ENCODE measurements at regions not wholly inside any gene's neighbourhood (a gene's known extent, or its start where the extent isn't known, plus 50 kb on each side); places are given as distances from the start of the nearest gene placed in this dataset.

DNA sequence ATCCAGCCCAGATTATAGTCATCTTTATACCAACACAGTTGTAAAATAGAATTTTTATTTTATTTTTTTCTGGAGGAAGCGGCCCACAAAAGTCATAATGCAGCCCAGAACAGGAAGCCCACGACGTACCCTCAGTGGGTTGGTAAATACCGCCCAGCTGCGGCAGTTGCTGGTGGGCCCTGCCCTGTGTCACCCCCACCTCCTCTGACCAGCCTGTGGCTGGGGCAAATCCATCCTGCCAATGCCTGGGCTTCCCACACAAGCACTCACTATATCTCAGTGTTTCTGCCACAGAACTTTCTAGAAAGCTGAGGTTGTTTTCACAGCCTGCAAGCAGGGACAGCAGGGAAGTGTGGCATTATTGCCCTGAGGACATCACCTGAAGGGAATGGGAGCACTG lies 171.4 kb upstream of the GSC start:
- no peak overlapping the region for H3K27ac ChIP-seq (ENCODE audit: insufficient read depth, low read length, poor library complexity, severe bottlenecking)
- H3K4me1 ChIP-seq (ENCODE audit: control insufficient read depth, insufficient read depth, low read length, poor library complexity, severe bottlenecking), result no peaks in the 10 kb centered on the region
- no peak overlapping the region for H3K4me3 ChIP-seq (ENCODE audit: insufficient read depth, low read depth, low read length, poor library complexity, severe bottlenecking)
- H3K9me3 ChIP-seq (ENCODE audit: control insufficient read depth, low read length), result no peaks in the 10 kb centered on the region
- no peak for DNase-seq
- H3K27me3 ChIP-seq (replicated peaks; ENCODE audit: control insufficient read depth, insufficient read depth, low read length, poor library complexity, severe bottlenecking), result no peaks in the 10 kb centered on the region
- no peaks in the 10 kb centered on the region for H3K36me3 ChIP-seq (ENCODE audit: control insufficient read depth, insufficient read depth, low read length)

GRCh38 chr14:94940263-94940993 lies 170.5 kb upstream of the GSC start:
- Histone ChIP-seq H3K4me1 (ENCODE audit: control insufficient read depth, insufficient read depth, low read length, poor library complexity, severe bottlenecking) (no peaks in the 10 kb centered on the region), H3K27ac (ENCODE audit: insufficient read depth, low read length, poor library complexity, severe bottlenecking) (no peak overlapping the region)

GRCh38 chr14:94938016-94938415 lies 168.1 kb upstream of the GSC start:
- Histone ChIP-seq H3K9me3 (ENCODE audit: control insufficient read depth, low read length) (no peaks in the 10 kb centered on the region), H3K36me3 (ENCODE audit: control insufficient read depth, insufficient read depth, low read length) (no peaks in the 10 kb centered on the region), H3K27ac (ENCODE audit: insufficient read depth, low read length, poor library complexity, severe bottlenecking) (no peak overlapping the region), H3K4me1 (ENCODE audit: control insufficient read depth, insufficient read depth, low read length, poor library complexity, severe bottlenecking) (no peaks in the 10 kb centered on the region), H3K27me3 (replicated peaks; ENCODE audit: control insufficient read depth, insufficient read depth, low read length, poor library complexity, severe bottlenecking) (no peaks in the 10 kb centered on the region), H3K4me3 (ENCODE audit: insufficient read depth, low read depth, low read length, poor library complexity, severe bottlenecking) (no peak overlapping the region)
- DNase-seq, result no peak

More at GRCh38 chr14:94940263-94940993, 170.5 kb upstream of the GSC start:
- H3K9me3 ChIP-seq (ENCODE audit: control insufficient read depth, low read length), result no peaks in the 10 kb centered on the region
- H3K4me3 ChIP-seq (ENCODE audit: insufficient read depth, low read depth, low read length, poor library complexity, severe bottlenecking), result no peak overlapping the region
- no peaks in the 10 kb centered on the region for H3K36me3 ChIP-seq (ENCODE audit: control insufficient read depth, insufficient read depth, low read length)
- H3K27me3 ChIP-seq (replicated peaks; ENCODE audit: control insufficient read depth, insufficient read depth, low read length, poor library complexity, severe bottlenecking), result no peaks in the 10 kb centered on the region
- no peak for DNase-seq

DNA sequence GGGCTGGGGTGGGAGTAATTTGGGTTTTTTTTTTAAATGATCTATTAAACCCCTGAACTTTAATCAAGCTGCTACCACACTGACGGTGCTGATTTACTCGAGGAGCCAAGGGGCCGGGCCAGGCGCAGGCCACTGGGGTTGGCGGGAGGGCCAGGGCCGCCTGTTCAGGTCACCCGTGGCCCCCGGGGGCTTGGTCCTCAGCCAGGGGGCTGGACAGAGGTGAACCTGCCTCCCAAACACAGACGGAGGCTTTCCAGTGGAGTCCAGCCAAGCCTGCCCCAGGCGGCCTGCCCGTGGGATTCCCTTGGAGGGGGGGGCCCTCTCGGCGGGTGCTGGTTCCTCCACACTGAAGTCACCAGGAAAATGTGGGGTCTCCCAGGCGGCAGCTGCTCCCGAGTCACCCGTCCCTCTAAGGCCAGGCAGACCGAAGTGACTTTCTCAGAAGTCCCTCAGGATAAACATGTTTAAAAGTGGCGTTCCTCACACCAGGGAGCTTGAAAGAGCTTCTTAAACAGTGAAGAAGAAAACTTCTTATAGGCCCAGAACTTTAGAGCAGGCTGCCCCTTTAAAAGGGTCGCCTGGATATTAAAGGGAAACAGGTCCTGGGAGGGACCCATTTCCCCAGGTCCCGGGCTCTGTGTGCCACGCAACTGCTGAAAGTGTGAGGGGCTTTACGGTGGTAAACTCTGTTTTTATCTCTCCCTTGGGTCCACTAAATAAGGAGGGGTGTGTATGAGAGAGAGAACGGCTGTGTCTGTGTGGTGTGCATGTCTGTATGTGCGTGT lies 167.2 kb upstream of the GSC start:
- Histone ChIP-seq H3K9me3 (ENCODE audit: control insufficient read depth, low read length) (no peaks in the 10 kb centered on the region), H3K27ac (ENCODE audit: insufficient read depth, low read length, poor library complexity, severe bottlenecking) (no peak overlapping the region), H3K27me3 (replicated peaks; ENCODE audit: control insufficient read depth, insufficient read depth, low read length, poor library complexity, severe bottlenecking) (no peaks in the 10 kb centered on the region), H3K4me1 (ENCODE audit: control insufficient read depth, insufficient read depth, low read length, poor library complexity, severe bottlenecking) (no peaks in the 10 kb centered on the region), H3K4me3 (ENCODE audit: insufficient read depth, low read depth, low read length, poor library complexity, severe bottlenecking) (no peak overlapping the region), H3K36me3 (ENCODE audit: control insufficient read depth, insufficient read depth, low read length) (no peaks in the 10 kb centered on the region)
- no peak for DNase-seq

DNA sequence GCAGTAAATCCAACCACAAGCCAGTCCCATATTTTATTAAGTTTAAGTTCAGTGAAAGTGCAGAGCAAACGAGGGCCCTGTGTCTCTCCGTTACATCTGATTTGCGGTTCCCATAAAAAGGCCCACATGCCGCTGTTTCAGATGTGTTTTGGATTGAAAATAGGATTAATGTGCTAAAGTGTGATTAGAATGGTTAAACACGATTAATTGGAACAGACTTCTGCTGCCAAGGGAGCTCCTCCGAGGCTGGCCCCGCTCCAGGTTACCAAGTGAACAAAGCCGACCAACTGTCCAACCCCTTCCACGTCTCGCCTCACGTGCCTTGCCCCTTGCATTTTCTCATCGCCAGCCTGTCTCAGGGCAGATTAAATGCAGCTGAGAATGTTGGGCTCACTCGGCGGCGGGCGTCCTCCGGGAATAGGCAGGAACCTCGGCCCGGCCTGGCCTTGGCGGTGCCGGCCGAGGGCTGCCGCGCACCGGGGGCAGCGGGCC lies 166.5 kb upstream of the GSC start:
- DNase-seq, result no peak
- no peak overlapping the region for H3K4me3 ChIP-seq (ENCODE audit: insufficient read depth, low read depth, low read length, poor library complexity, severe bottlenecking)
- no peaks in the 10 kb centered on the region for H3K36me3 ChIP-seq (ENCODE audit: control insufficient read depth, insufficient read depth, low read length)
- no peak overlapping the region for H3K27ac ChIP-seq (ENCODE audit: insufficient read depth, low read length, poor library complexity, severe bottlenecking)
- H3K27me3 ChIP-seq (replicated peaks; ENCODE audit: control insufficient read depth, insufficient read depth, low read length, poor library complexity, severe bottlenecking), result no peaks in the 10 kb centered on the region
- no peaks in the 10 kb centered on the region for H3K4me1 ChIP-seq (ENCODE audit: control insufficient read depth, insufficient read depth, low read length, poor library complexity, severe bottlenecking)
- H3K9me3 ChIP-seq (ENCODE audit: control insufficient read depth, low read length), result no peaks in the 10 kb centered on the region

DNA sequence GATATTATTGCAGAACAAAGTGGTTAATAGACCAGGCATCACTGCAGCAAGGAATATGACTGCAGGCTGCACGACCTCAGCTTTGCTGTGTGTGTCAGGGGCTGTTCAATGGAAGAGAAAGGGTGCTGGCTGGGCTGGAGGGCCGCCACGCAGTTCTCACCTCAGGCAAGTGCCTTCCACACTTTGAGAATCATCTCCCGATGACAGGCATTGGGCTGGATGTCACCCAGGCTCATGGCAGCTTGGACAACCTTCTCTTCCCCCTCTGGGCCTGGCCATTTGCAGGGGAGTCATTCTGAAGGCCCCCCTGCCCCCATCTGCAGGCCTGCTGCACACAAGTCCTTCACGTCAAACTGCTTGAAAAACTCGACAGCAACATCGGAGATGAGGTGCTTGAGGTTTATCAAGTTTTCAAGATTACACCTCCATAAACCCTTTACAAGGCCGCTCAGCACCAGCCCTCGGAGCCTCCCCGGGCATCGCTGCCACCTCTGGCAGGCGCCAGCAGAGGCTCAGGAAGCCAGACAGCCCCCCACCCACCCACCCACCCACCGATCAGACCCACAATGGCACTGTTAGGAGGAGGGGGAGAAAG lies 165.9 kb upstream of the GSC start:
- no peak for DNase-seq
- no peaks in the 10 kb centered on the region for H3K9me3 ChIP-seq (ENCODE audit: control insufficient read depth, low read length)
- H3K36me3 ChIP-seq (ENCODE audit: control insufficient read depth, insufficient read depth, low read length), result no peaks in the 10 kb centered on the region
- no peak overlapping the region for H3K27ac ChIP-seq (ENCODE audit: insufficient read depth, low read length, poor library complexity, severe bottlenecking)
- no peak overlapping the region for H3K4me3 ChIP-seq (ENCODE audit: insufficient read depth, low read depth, low read length, poor library complexity, severe bottlenecking)
- H3K4me1 ChIP-seq (ENCODE audit: control insufficient read depth, insufficient read depth, low read length, poor library complexity, severe bottlenecking), result no peaks in the 10 kb centered on the region
- H3K27me3 ChIP-seq (replicated peaks; ENCODE audit: control insufficient read depth, insufficient read depth, low read length, poor library complexity, severe bottlenecking), result no peaks in the 10 kb centered on the region

GRCh38 chr14:94934276-94934810 lies 164.4 kb upstream of the GSC start:
- Histone ChIP-seq H3K27me3 (replicated peaks; ENCODE audit: control insufficient read depth, insufficient read depth, low read length, poor library complexity, severe bottlenecking) (no peaks in the 10 kb centered on the region), H3K4me3 (ENCODE audit: insufficient read depth, low read depth, low read length, poor library complexity, severe bottlenecking) (no peak overlapping the region), H3K27ac (ENCODE audit: insufficient read depth, low read length, poor library complexity, severe bottlenecking) (no peak overlapping the region), H3K36me3 (ENCODE audit: control insufficient read depth, insufficient read depth, low read length) (no peaks in the 10 kb centered on the region), H3K4me1 (ENCODE audit: control insufficient read depth, insufficient read depth, low read length, poor library complexity, severe bottlenecking) (no peaks in the 10 kb centered on the region), H3K9me3 (ENCODE audit: control insufficient read depth, low read length) (no peaks in the 10 kb centered on the region)
- no peak for DNase-seq

DNA sequence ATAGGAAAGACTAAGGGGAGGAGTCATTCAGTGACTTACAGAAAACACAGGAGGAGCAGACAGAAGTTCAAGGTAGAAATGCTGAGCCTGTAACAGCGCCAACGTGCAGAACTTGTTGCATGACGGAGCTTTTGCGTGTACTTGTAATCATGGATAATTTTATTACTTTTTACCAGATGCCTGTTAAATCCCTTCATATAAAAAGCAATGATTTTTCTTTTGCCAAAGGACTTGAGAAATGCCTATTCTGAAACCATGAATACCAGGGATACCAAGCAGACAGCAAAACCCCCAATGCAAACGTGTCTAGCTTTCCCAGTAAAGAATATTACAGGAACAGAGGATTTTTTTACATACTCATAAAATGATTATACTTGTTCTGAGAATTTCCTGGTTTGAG lies 163.6 kb upstream of the GSC start:
- DNase-seq, result no peak
- H3K36me3 ChIP-seq (ENCODE audit: control insufficient read depth, insufficient read depth, low read length), result no peaks in the 10 kb centered on the region
- no peaks in the 10 kb centered on the region for H3K9me3 ChIP-seq (ENCODE audit: control insufficient read depth, low read length)
- no peaks in the 10 kb centered on the region for H3K27me3 ChIP-seq (replicated peaks; ENCODE audit: control insufficient read depth, insufficient read depth, low read length, poor library complexity, severe bottlenecking)
- H3K4me1 ChIP-seq (ENCODE audit: control insufficient read depth, insufficient read depth, low read length, poor library complexity, severe bottlenecking), result no peaks in the 10 kb centered on the region
- no peak overlapping the region for H3K27ac ChIP-seq (ENCODE audit: insufficient read depth, low read length, poor library complexity, severe bottlenecking)
- no peak overlapping the region for H3K4me3 ChIP-seq (ENCODE audit: insufficient read depth, low read depth, low read length, poor library complexity, severe bottlenecking)

- Histone ChIP-seq H3K4me1 (ENCODE audit: control insufficient read depth, insufficient read depth, low read length, poor library complexity, severe bottlenecking) (no peaks in the 10 kb centered on the region), H3K9me3 (ENCODE audit: control insufficient read depth, low read length) (no peaks in the 10 kb centered on the region), H3K27ac (ENCODE audit: insufficient read depth, low read length, poor library complexity, severe bottlenecking) (no peak overlapping the region), H3K27me3 (replicated peaks; ENCODE audit: control insufficient read depth, insufficient read depth, low read length, poor library complexity, severe bottlenecking) (no peaks in the 10 kb centered on the region), H3K36me3 (ENCODE audit: control insufficient read depth, insufficient read depth, low read length) (no peaks in the 10 kb centered on the region), H3K4me3 (ENCODE audit: insufficient read depth, low read depth, low read length, poor library complexity, severe bottlenecking) (no peak overlapping the region)
- DNase-seq, result no peak
Measured at GRCh38 chr14:94932589-94932988, 162.7 kb upstream of the GSC start.

GRCh38 chr14:94930690-94931089 lies 160.8 kb upstream of the GSC start:
- no peaks in the 10 kb centered on the region for H3K27me3 ChIP-seq (replicated peaks; ENCODE audit: control insufficient read depth, insufficient read depth, low read length, poor library complexity, severe bottlenecking)
- no peaks in the 10 kb centered on the region for H3K9me3 ChIP-seq (ENCODE audit: control insufficient read depth, low read length)
- no peak overlapping the region for H3K4me3 ChIP-seq (ENCODE audit: insufficient read depth, low read depth, low read length, poor library complexity, severe bottlenecking)
- no peaks in the 10 kb centered on the region for H3K36me3 ChIP-seq (ENCODE audit: control insufficient read depth, insufficient read depth, low read length)
- H3K27ac ChIP-seq (ENCODE audit: insufficient read depth, low read length, poor library complexity, severe bottlenecking), result no peak overlapping the region
- no peaks in the 10 kb centered on the region for H3K4me1 ChIP-seq (ENCODE audit: control insufficient read depth, insufficient read depth, low read length, poor library complexity, severe bottlenecking)
- no peak for DNase-seq
